ENCODE measurements at regions not wholly inside any gene's neighbourhood (a gene's known extent, or its start where the extent isn't known, plus 50 kb on each side); places are given as distances from the start of the nearest gene placed in this dataset.
"Not testable (repeated sequence)": the region's sequence is repeated elsewhere in the genome, so short reads cannot be mapped to it uniquely, and the experiment has no call there.

DNA sequence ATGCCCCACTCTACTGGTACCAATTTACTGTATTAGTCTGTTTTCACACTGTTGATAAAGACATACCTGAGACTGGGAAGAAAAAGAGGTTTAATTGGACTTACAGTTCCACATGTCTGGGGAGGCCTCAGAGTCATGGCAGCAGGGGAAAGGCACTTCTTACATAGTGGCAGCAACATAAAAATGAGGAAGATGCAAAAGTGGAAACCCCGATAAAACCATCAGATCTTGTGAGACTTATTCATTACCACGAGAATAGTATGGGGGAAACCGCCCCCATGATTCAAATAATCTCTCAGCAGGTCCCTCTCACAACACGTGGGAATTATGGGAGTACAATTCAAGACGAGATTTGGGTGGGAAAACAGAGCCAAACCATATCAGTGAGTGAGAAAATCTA lies 251.2 kb downstream of the SATB1 start:
- not testable (repeated sequence) for H3K4me3 ChIP-seq (ENCODE audit: low read depth in 1 of 2, low read length in 2 of 2); H3K27me3 ChIP-seq (ENCODE audit: control insufficient read depth in 1 of 2, insufficient read depth in 2 of 2, low read length in 2 of 2); H3K36me3 ChIP-seq (ENCODE audit: control insufficient read depth in 1 of 2, insufficient read depth in 2 of 2, low read length in 2 of 2); H3K9me3 ChIP-seq (ENCODE audit: control insufficient read depth in 1 of 2, low read length in 2 of 2); H3K27ac ChIP-seq (ENCODE audit: low read depth, low read length); H3K9ac ChIP-seq (ENCODE audit: low read depth in 1 of 2, low read length in 2 of 2); H3K4me1 ChIP-seq (ENCODE audit: control insufficient read depth in 1 of 2, insufficient read depth in 2 of 2, low read length in 2 of 2)

DNA sequence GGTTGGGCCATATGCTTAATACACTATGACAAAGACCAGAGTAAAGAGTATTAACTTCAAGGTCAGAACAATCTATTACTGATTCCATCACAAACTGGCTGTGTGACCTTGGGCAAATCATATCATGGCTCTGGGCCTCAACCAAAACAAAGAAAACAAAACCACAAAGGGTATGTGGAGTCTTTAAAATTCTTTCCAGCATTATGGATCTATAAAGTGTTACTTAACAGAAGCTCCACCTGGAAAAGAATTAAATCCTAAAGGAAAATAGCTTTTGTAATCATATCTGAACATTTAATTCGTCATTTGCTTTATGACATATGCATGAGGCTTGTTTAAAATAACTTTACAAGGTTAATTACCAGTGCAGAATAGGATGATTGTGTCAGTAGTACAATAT lies 265.5 kb downstream of the SATB1 start:
- Histone ChIP-seq H3K36me3 (ENCODE audit: control insufficient read depth in 1 of 2, insufficient read depth in 2 of 2, low read length in 2 of 2) (no peaks in the 10 kb centered on the region), H3K9me3 (ENCODE audit: control insufficient read depth in 1 of 2, low read length in 2 of 2) (no peaks in the 10 kb centered on the region), H3K27ac (ENCODE audit: low read depth, low read length) (no peak overlapping the region), H3K27me3 (ENCODE audit: control insufficient read depth in 1 of 2, insufficient read depth in 2 of 2, low read length in 2 of 2) (no peaks in the 10 kb centered on the region), H3K4me3 (ENCODE audit: low read depth in 1 of 2, low read length in 2 of 2) (no peak overlapping the region), H3K4me1 (ENCODE audit: control insufficient read depth in 1 of 2, insufficient read depth in 2 of 2, low read length in 2 of 2) (no peaks in the 10 kb centered on the region), H3K9ac (ENCODE audit: low read depth in 1 of 2, low read length in 2 of 2) (no peak overlapping the region)

DNA sequence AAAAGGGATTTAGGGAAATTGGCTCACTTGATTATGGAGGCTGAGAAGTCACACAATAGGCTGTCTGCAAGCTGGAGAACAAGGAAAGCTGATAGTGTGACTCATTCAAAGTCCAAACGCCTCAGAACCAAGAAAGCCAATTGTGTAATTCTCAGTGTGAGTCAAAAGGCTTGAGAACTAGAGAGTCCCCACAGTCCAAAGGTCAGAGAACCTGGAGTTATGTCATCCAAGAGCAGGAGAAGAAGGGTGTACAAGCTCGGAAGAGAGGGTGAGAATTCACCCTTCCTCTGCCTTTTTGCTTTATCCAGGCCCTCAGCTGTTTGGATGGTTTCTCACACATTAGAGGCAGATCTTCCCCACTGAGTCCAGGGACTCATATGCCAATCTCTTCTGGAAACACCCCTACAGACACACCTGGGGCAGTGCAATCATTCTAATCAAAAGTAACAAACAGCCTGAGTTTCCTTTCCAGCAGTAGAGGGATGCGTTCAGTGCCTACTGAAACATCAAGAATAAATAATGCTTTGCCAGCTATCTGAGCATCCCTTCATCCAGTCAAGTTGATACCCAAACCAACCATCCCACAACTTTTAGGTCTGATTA lies 271.5 kb downstream of the SATB1 start:
- Histone ChIP-seq H3K27ac (ENCODE audit: low read depth, low read length) (no peak overlapping the region), H3K4me3 (ENCODE audit: low read depth in 1 of 2, low read length in 2 of 2) (no peak overlapping the region), H3K27me3 (ENCODE audit: control insufficient read depth in 1 of 2, insufficient read depth in 2 of 2, low read length in 2 of 2) (no peaks in the 10 kb centered on the region), H3K9ac (ENCODE audit: low read depth in 1 of 2, low read length in 2 of 2) (no peak overlapping the region), H3K4me1 (ENCODE audit: control insufficient read depth in 1 of 2, insufficient read depth in 2 of 2, low read length in 2 of 2) (no peaks in the 10 kb centered on the region), H3K36me3 (ENCODE audit: control insufficient read depth in 1 of 2, insufficient read depth in 2 of 2, low read length in 2 of 2) (no peaks in the 10 kb centered on the region), H3K9me3 (ENCODE audit: control insufficient read depth in 1 of 2, low read length in 2 of 2) (no peaks in the 10 kb centered on the region)

DNA sequence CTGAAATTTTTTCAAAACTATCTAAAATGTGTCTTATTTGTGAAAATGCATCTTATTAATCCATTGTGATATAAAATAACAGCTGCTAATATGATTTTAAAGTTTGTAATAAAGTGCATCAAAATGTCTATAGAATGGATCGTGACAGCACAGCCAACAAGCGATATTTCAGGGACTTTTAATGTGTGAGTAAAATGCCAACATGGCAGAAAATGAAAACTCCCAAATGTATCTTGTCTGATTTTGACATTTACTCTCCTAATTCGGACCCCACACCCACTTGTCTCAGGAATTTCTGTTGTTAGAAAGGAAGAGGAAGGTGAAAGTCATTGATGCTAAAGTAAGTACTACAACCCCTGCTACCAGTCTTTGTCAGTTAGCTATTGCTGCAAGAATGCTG lies 273.9 kb downstream of the SATB1 start:
- no peak overlapping the region for H3K4me3 ChIP-seq (ENCODE audit: low read depth in 1 of 2, low read length in 2 of 2)
- H3K27me3 ChIP-seq (ENCODE audit: control insufficient read depth in 1 of 2, insufficient read depth in 2 of 2, low read length in 2 of 2) = no peaks in the 10 kb centered on the region
- H3K9me3 ChIP-seq (ENCODE audit: control insufficient read depth in 1 of 2, low read length in 2 of 2) = no peaks in the 10 kb centered on the region
- H3K36me3 ChIP-seq (ENCODE audit: control insufficient read depth in 1 of 2, insufficient read depth in 2 of 2, low read length in 2 of 2) = no peaks in the 10 kb centered on the region
- H3K4me1 ChIP-seq (ENCODE audit: control insufficient read depth in 1 of 2, insufficient read depth in 2 of 2, low read length in 2 of 2) = no peaks in the 10 kb centered on the region
- H3K27ac ChIP-seq (ENCODE audit: low read depth, low read length) = no peak overlapping the region
- no peak overlapping the region for H3K9ac ChIP-seq (ENCODE audit: low read depth in 1 of 2, low read length in 2 of 2)

DNA sequence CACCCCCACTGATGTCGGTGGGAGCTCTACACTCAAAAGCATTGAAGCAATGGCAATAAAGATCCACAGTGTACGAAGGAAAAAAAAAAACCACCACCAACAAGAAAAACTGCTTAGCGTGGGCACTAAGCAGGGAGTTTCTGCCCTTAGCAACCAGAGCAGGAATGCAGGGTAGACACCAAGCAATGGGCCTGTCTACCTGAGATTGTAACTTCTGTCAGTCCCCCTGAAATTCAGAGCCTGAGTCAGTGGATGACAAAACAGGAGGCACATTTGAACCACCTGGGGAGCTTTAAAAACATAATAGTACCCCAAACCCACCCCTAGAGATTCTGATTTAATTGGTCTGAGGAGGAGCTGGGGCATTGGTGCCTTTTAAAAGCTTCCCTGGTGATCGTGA lies 275.2 kb downstream of the SATB1 start:
- H3K27me3 ChIP-seq (ENCODE audit: control insufficient read depth in 1 of 2, insufficient read depth in 2 of 2, low read length in 2 of 2) = no peaks in the 10 kb centered on the region
- no peak overlapping the region for H3K9ac ChIP-seq (ENCODE audit: low read depth in 1 of 2, low read length in 2 of 2)
- no peaks in the 10 kb centered on the region for H3K9me3 ChIP-seq (ENCODE audit: control insufficient read depth in 1 of 2, low read length in 2 of 2)
- H3K27ac ChIP-seq (ENCODE audit: low read depth, low read length) = no peak overlapping the region
- H3K36me3 ChIP-seq (ENCODE audit: control insufficient read depth in 1 of 2, insufficient read depth in 2 of 2, low read length in 2 of 2) = no peaks in the 10 kb centered on the region
- H3K4me1 ChIP-seq (ENCODE audit: control insufficient read depth in 1 of 2, insufficient read depth in 2 of 2, low read length in 2 of 2) = no peaks in the 10 kb centered on the region
- no peak overlapping the region for H3K4me3 ChIP-seq (ENCODE audit: low read depth in 1 of 2, low read length in 2 of 2)

DNA sequence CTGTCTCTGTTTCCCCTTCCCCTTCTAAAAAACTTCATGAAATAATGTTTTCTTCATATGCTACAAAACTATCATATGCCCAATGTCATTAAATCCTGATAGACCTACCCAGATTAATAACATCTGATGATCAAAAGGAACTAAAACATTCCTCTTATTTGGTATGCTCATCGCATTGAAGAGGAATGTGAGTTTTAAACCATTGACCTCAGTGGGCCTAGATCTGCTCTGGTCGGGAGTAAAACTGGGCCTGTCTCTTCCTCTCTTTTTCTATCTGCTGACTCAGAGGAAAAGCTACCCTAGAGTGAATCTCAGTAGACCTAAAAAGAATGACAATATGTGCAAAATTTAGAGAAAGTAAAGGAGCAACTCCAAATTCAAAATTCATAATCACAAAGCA lies 275.8 kb downstream of the SATB1 start:
- no peaks in the 10 kb centered on the region for H3K36me3 ChIP-seq (ENCODE audit: control insufficient read depth in 1 of 2, insufficient read depth in 2 of 2, low read length in 2 of 2)
- H3K4me1 ChIP-seq (ENCODE audit: control insufficient read depth in 1 of 2, insufficient read depth in 2 of 2, low read length in 2 of 2) = no peaks in the 10 kb centered on the region
- no peaks in the 10 kb centered on the region for H3K27me3 ChIP-seq (ENCODE audit: control insufficient read depth in 1 of 2, insufficient read depth in 2 of 2, low read length in 2 of 2)
- H3K9ac ChIP-seq (ENCODE audit: low read depth in 1 of 2, low read length in 2 of 2) = no peak overlapping the region
- H3K9me3 ChIP-seq (ENCODE audit: control insufficient read depth in 1 of 2, low read length in 2 of 2) = no peaks in the 10 kb centered on the region
- no peak overlapping the region for H3K4me3 ChIP-seq (ENCODE audit: low read depth in 1 of 2, low read length in 2 of 2)
- H3K27ac ChIP-seq (ENCODE audit: low read depth, low read length) = no peak overlapping the region

DNA sequence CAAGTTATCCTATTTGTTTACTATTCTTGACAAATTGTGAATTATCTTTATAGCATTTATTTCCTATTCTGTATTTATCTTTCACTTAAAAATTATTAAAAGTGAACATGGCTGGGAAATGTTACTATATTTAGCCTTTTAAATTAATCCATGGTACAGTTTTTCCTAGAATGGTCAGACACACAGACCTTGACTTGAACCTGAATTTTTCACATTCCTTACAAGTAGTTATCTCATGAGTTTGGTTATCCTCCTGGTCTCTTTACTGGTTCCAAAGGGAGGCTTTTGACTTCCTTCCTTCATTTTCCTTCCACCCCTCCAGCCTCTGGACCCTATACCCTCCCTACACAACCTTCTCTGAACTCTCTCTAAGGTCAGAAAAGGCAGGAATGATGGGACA lies 280.6 kb downstream of the SATB1 start:
- no peaks in the 10 kb centered on the region for H3K36me3 ChIP-seq (ENCODE audit: control insufficient read depth in 1 of 2, insufficient read depth in 2 of 2, low read length in 2 of 2)
- no peak overlapping the region for H3K4me3 ChIP-seq (ENCODE audit: low read depth in 1 of 2, low read length in 2 of 2)
- H3K4me1 ChIP-seq (ENCODE audit: control insufficient read depth in 1 of 2, insufficient read depth in 2 of 2, low read length in 2 of 2) = no peaks in the 10 kb centered on the region
- H3K27me3 ChIP-seq (ENCODE audit: control insufficient read depth in 1 of 2, insufficient read depth in 2 of 2, low read length in 2 of 2) = no peaks in the 10 kb centered on the region
- H3K27ac ChIP-seq (ENCODE audit: low read depth, low read length) = no peak overlapping the region
- H3K9ac ChIP-seq (ENCODE audit: low read depth in 1 of 2, low read length in 2 of 2) = no peak overlapping the region
- no peaks in the 10 kb centered on the region for H3K9me3 ChIP-seq (ENCODE audit: control insufficient read depth in 1 of 2, low read length in 2 of 2)

DNA sequence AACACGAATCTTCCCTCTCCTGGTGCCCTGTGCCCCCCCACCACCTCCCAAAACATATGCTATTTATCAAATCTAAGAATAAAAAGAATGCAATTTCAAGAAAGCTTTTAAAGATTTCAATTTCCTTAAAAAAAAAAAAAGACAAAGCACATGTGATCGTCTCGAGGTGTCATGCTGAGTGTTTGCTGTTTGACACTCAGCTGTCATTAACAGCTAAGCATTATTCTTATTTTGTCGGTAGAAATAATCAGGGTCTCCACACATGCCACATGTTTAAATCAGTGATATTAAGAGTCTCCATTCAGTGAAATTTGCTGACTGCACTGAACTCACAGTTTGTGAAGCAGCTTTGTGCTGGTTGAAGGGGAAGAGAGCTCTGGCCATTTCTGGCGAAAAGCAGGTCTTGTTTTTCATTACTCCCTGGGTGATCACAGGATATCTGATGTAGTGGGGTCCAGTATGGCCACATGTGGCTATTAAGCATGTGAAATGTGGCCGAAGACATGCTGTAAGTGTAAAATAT lies 281.8 kb downstream of the SATB1 start:
- H3K4me1 ChIP-seq (ENCODE audit: control insufficient read depth in 1 of 2, insufficient read depth in 2 of 2, low read length in 2 of 2) = no peaks in the 10 kb centered on the region
- no peaks in the 10 kb centered on the region for H3K27me3 ChIP-seq (ENCODE audit: control insufficient read depth in 1 of 2, insufficient read depth in 2 of 2, low read length in 2 of 2)
- no peak overlapping the region for H3K9ac ChIP-seq (ENCODE audit: low read depth in 1 of 2, low read length in 2 of 2)
- H3K9me3 ChIP-seq (ENCODE audit: control insufficient read depth in 1 of 2, low read length in 2 of 2) = no peaks in the 10 kb centered on the region
- no peaks in the 10 kb centered on the region for H3K36me3 ChIP-seq (ENCODE audit: control insufficient read depth in 1 of 2, insufficient read depth in 2 of 2, low read length in 2 of 2)
- no peak overlapping the region for H3K4me3 ChIP-seq (ENCODE audit: low read depth in 1 of 2, low read length in 2 of 2)
- H3K27ac ChIP-seq (ENCODE audit: low read depth, low read length) = no peak overlapping the region

DNA sequence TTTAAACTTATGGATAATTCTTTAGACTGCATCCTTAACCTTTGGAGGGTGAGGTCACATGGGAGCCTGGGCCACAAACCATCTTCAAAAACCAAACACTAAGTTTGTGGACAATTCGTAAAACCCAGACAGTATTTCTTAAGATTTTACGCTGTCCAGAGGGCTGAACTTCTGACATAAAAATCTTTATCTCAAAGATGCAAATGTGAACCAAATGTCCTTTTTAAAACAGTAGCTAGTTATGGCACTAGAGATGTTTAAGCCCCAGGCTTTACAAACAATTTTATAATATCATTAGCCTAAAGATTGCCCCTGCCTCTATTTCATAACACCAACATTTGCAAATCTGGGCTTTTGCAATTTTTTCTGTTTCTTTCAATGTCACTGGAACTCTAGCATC lies 287.2 kb downstream of the SATB1 start:
- H3K27ac ChIP-seq (ENCODE audit: low read depth, low read length) = no peak overlapping the region
- no peaks in the 10 kb centered on the region for H3K36me3 ChIP-seq (ENCODE audit: control insufficient read depth in 1 of 2, insufficient read depth in 2 of 2, low read length in 2 of 2)
- H3K4me1 ChIP-seq (ENCODE audit: control insufficient read depth in 1 of 2, insufficient read depth in 2 of 2, low read length in 2 of 2) = no peaks in the 10 kb centered on the region
- H3K4me3 ChIP-seq (ENCODE audit: low read depth in 1 of 2, low read length in 2 of 2) = no peak overlapping the region
- no peaks in the 10 kb centered on the region for H3K9me3 ChIP-seq (ENCODE audit: control insufficient read depth in 1 of 2, low read length in 2 of 2)
- no peaks in the 10 kb centered on the region for H3K27me3 ChIP-seq (ENCODE audit: control insufficient read depth in 1 of 2, insufficient read depth in 2 of 2, low read length in 2 of 2)
- no peak overlapping the region for H3K9ac ChIP-seq (ENCODE audit: low read depth in 1 of 2, low read length in 2 of 2)

DNA sequence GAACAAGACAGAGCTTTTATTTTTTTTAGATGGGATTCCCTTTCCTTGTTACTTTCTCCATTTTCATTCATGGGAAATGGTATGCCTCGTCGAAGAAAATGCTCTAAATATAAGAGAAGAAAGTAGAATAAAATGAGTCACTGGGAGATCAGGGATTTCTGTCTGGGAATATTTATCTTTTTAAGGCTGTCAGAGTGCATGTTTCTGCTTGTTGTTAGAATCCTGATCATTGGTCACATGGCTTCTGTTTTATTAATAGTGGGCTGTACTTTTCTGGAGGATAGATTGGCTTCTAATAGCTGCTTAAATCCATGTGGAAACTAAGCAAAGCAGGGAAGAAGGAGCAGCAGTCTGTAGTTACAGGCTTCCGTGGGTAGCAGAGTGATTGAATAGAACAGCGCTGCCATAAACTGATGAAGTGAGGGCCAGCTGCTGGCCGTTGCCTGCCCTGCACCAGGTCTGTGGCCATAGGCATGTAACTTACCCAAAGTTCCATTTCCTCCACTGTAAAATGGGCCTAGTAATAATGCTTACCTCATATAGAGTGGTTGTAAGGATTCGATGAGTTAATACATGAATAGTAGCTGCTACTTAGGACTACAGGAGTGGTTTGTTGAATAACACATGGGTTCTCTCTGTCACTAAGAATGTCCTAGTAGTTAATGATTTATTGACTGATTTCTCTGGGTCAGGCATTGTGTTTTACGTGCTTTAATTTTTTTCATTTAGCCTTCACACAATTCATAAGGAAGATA lies 289.9 kb downstream of the SATB1 start:
- no peak overlapping the region for H3K9ac ChIP-seq (ENCODE audit: low read depth in 1 of 2, low read length in 2 of 2)
- no peaks in the 10 kb centered on the region for H3K36me3 ChIP-seq (ENCODE audit: control insufficient read depth in 1 of 2, insufficient read depth in 2 of 2, low read length in 2 of 2)
- no peak overlapping the region for H3K4me3 ChIP-seq (ENCODE audit: low read depth in 1 of 2, low read length in 2 of 2)
- no peaks in the 10 kb centered on the region for H3K9me3 ChIP-seq (ENCODE audit: control insufficient read depth in 1 of 2, low read length in 2 of 2)
- no peak overlapping the region for H3K27ac ChIP-seq (ENCODE audit: low read depth, low read length)
- H3K4me1 ChIP-seq (ENCODE audit: control insufficient read depth in 1 of 2, insufficient read depth in 2 of 2, low read length in 2 of 2) = no peaks in the 10 kb centered on the region
- H3K27me3 ChIP-seq (ENCODE audit: control insufficient read depth in 1 of 2, insufficient read depth in 2 of 2, low read length in 2 of 2) = no peaks in the 10 kb centered on the region
